SU-DHL-6 (cell line): ENCODE measurements at regions not wholly inside any gene's neighbourhood (a gene's known extent, or its start where the extent isn't known, plus 50 kb on each side); places are given as distances from the start of the nearest gene placed in this dataset.

Experiments
- H2AFZ ChIP-seq: fragments of 200-600 bp; sonication (generic); 2 replicates; pipeline ENCODE4 v1.6.1; 2014; ENCODE audit warnings: low read depth, mild to moderate bottlenecking, moderate library complexity, mixed read lengths, antibody characterized with exemption, low read length; ENCODE audit not compliant: severe bottlenecking
- H3F3A ChIP-seq: fragments of 200-600 bp; shearing (Covaris generic); 2 replicates; pipeline ENCODE4 v1.6.0; 2016; ENCODE audit warnings: antibody characterized with exemption, mild to moderate bottlenecking; ENCODE audit not compliant: insufficient read depth
- H3K27ac ChIP-seq: fragments of 200-600 bp; sonication (generic); 2 replicates; pipeline ENCODE4 v1.5.1; 2016; ENCODE audit warnings: low read depth, mild to moderate bottlenecking, low read length, moderate library complexity, mixed read lengths
- H3K27me3 ChIP-seq: fragments of 200-600 bp; sonication (generic), shearing (Covaris generic); 2 replicates; pipeline ENCODE4 v1.6.0; 2014; ENCODE audit warnings: mild to moderate bottlenecking, low read length
- H3K36me3 ChIP-seq: fragments of 200-600 bp; sonication (generic); 2 replicates; pipeline ENCODE4 v1.6.1; 2014; ENCODE audit warnings: mild to moderate bottlenecking, low read length, mixed read lengths
- H3K4me2 ChIP-seq: fragments of 300-600, 200-600 bp; shearing (Covaris generic), sonication (generic); 2 replicates; pipeline ENCODE4 v1.6.0; 2014; ENCODE audit warnings: low read length, low read depth, mild to moderate bottlenecking; ENCODE audit not compliant: poor library complexity, severe bottlenecking
- H3K4me3 ChIP-seq: fragments of 200-600 bp; sonication (generic); 2 replicates; pipeline ENCODE4 v1.5.1; 2014; ENCODE audit warnings: antibody characterized with exemption, low read length, mild to moderate bottlenecking, mixed read lengths; ENCODE audit not compliant: insufficient read depth, poor library complexity, severe bottlenecking
- H3K79me2 ChIP-seq: fragments of 200-600 bp; sonication (generic); 2 replicates; pipeline ENCODE4 v1.6.1; 2014; ENCODE audit warnings: mild to moderate bottlenecking, low read length, moderate library complexity; ENCODE audit not compliant: insufficient read depth
- H3K9ac ChIP-seq: fragments of 200-600 bp; sonication (generic); 2 replicates; pipeline ENCODE4 v1.7.0; 2014; ENCODE audit warnings: mild to moderate bottlenecking, low read length
- H3K9me2 ChIP-seq: fragments of 200-600 bp; sonication (generic); replicated peaks from 2 replicates; pipeline ENCODE4 v1.6.1; 2014; ENCODE audit warnings: low read length; ENCODE audit not compliant: insufficient read depth
- H3K9me3 ChIP-seq: fragments of 200-600 bp; sonication (generic); 2 replicates; pipeline ENCODE4 v1.6.1; 2014; ENCODE audit warnings: low read length, mixed read lengths; ENCODE audit not compliant: insufficient read depth
- H4K20me1 ChIP-seq: fragments of 200-600 bp; sonication (generic); 2 replicates; pipeline ENCODE4 v1.6.1; 2014; ENCODE audit warnings: low read depth, mild to moderate bottlenecking, antibody characterized with exemption, low read length, moderate library complexity, mixed read lengths
- EZH2phosphoT487 ChIP-seq: fragments of 200-600 bp; sonication (generic), shearing (Covaris generic); conservative IDR thresholded peaks from 2 replicates; pipeline ENCODE4 v1.6.1; 2018; ENCODE audit warnings: mild to moderate bottlenecking, antibody characterized with exemption, low read length, moderate library complexity, mixed read lengths
- TF ChIP-seq, protein P1 (sequence below): fragments of 200-600 bp; sonication (generic); IDR thresholded peaks from one replicate; pipeline ENCODE4 v1.5.1; 2017; ENCODE audit warnings: antibody characterized with exemption, mild to moderate bottlenecking, low read length, moderate library complexity; ENCODE audit not compliant: insufficient read depth, poor library complexity, severe bottlenecking

DNA sequence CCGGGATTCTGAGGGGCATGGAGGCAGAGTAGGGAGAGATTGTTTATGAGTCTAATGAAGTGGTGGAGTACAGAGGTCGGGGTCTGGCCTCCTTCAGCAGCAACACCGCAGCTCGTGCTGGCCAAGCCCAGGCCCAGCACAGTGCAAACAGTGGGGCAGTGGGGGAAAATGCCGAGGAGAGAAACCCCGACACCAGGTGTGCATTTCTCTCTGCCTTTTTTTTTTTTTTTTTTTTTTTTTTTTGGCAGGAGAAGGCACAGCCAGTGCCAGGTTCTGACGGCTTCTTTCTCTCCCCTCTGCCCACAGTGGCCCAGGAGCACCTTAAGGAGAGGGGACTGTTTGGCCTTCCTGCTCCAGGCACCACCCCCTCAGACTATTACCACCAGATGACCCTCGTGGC, 219.3 kb downstream of the GLI2 start:
- Histone ChIP-seq H3K9me2 (no peaks in the 10 kb centered on the region), H3K27me3 (no peaks in the 10 kb centered on the region), H3K79me2 (no peaks in the 10 kb centered on the region), H3K9ac (no peak overlapping the region), H3K4me3 (no peak overlapping the region), H3K27ac (no peak overlapping the region), H3F3A (no peaks in the 10 kb centered on the region), H3K4me2 (no peak overlapping the region), H2AFZ (no peak overlapping the region), H3K36me3 (no peaks in the 10 kb centered on the region), H4K20me1 (no peaks in the 10 kb centered on the region), H3K9me3 (no peaks in the 10 kb centered on the region)
- TF ChIP-seq EZH2phosphoT487 = no peak
- TF ChIP-seq, protein P1, sequence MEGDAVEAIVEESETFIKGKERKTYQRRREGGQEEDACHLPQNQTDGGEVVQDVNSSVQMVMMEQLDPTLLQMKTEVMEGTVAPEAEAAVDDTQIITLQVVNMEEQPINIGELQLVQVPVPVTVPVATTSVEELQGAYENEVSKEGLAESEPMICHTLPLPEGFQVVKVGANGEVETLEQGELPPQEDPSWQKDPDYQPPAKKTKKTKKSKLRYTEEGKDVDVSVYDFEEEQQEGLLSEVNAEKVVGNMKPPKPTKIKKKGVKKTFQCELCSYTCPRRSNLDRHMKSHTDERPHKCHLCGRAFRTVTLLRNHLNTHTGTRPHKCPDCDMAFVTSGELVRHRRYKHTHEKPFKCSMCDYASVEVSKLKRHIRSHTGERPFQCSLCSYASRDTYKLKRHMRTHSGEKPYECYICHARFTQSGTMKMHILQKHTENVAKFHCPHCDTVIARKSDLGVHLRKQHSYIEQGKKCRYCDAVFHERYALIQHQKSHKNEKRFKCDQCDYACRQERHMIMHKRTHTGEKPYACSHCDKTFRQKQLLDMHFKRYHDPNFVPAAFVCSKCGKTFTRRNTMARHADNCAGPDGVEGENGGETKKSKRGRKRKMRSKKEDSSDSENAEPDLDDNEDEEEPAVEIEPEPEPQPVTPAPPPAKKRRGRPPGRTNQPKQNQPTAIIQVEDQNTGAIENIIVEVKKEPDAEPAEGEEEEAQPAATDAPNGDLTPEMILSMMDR = no peak

DNA sequence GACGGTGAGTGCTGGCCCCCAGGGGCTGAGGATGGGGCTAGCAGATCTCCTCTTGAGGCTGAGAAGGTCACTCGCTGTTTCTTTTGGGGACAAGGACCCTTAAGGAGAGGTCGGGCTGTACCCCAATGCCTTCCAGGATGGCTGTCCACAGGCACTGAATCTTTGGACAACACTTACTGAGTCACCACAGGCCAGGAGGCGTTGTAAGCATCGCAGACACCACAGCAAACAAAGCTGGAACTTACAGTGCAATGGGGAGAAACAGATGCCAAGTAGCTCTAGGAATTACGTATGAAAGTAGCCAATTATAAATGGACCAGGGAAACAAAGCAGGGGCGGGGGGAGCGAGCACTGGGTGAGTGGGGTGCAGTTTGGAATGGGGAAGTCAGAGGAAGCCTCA, 219.8 kb downstream of the GLI2 start:
- no peak overlapping the region for H3K4me2 ChIP-seq
- H3K79me2 ChIP-seq = no peaks in the 10 kb centered on the region
- no peak for TF ChIP-seq EZH2phosphoT487
- TF ChIP-seq, protein P1 = no peak
- no peak overlapping the region for H3K27ac ChIP-seq
- no peaks in the 10 kb centered on the region for H3K27me3 ChIP-seq
- no peak overlapping the region for H3K9ac ChIP-seq
- no peaks in the 10 kb centered on the region for H4K20me1 ChIP-seq
- no peaks in the 10 kb centered on the region for H3K9me3 ChIP-seq
- no peaks in the 10 kb centered on the region for H3K36me3 ChIP-seq
- H3F3A ChIP-seq = no peaks in the 10 kb centered on the region
- H3K9me2 ChIP-seq = no peaks in the 10 kb centered on the region
- no peak overlapping the region for H3K4me3 ChIP-seq
- no peak overlapping the region for H2AFZ ChIP-seq

DNA sequence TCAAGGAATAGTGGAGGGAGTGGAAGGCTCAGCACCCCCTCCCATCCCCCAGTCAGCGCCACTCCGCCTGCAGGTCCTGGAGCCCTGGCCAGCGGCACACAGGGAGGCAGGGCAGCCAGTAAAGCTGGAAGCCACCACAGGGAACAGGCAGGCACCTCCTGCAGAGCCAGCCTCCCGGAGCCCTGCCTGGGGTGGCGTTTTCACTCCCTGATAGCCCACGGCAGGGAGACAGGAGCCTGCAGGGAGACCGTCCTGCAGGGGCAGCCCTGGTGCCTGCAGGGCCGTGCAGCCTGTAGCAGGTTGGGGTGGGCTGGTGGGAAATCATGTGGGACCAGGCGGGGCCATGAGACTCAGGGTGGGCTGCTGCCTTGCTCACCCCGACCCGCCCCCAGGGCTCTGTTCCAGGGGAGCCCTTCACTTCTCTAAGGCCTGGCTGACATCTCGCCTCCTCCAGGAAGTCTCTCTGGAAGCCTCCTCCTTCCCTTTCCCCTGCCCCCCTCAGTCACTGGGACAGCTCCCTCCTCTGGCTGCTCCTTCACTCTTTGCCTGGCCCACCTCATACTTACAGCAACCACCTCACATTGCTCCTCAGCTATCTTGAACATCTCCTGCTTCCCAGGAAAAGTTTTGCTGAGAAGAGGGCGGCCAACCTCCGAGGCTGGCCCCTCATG, 221.0 kb downstream of the GLI2 start:
- Histone ChIP-seq H3K4me3 (no peak overlapping the region), H3K9ac (no peak overlapping the region), H3K9me2 (no peaks in the 10 kb centered on the region), H3F3A (no peaks in the 10 kb centered on the region), H3K9me3 (no peaks in the 10 kb centered on the region), H3K27ac (no peak overlapping the region), H4K20me1 (no peaks in the 10 kb centered on the region), H3K36me3 (no peaks in the 10 kb centered on the region), H2AFZ (no peak overlapping the region), H3K79me2 (no peaks in the 10 kb centered on the region), H3K4me2 (no peak overlapping the region), H3K27me3 (no peaks in the 10 kb centered on the region)
- TF ChIP-seq EZH2phosphoT487 = no peak
- TF ChIP-seq, protein P1 = no peak
